Upper lobe of left lung (tissue), 4 donors: ENCODE measurements at regions not wholly inside any gene's neighbourhood (a gene's known extent, or its start where the extent isn't known, plus 50 kb on each side); places are given as distances from the start of the nearest gene placed in this dataset.

ENCODE experiments used
- EP300 ChIP-seq, 4 donors: sonication (generic); formaldehyde crosslinking; IDR thresholded peaks; one replicate each; pipeline ENCODE4 v1.5.1; 2017; ENCODE audit warnings: antibody characterized with exemption in 4 of 4, control low read depth in 2 of 4
- POLR2A ChIP-seq, 4 donors: fragments of 450-650 bp; IDR thresholded peaks; one replicate each; pipeline ENCODE4 v1.5.1; 2016 to 2017; ENCODE audit warnings: antibody characterized with exemption in 4 of 4, mild to moderate bottlenecking in 2 of 4

DNA sequence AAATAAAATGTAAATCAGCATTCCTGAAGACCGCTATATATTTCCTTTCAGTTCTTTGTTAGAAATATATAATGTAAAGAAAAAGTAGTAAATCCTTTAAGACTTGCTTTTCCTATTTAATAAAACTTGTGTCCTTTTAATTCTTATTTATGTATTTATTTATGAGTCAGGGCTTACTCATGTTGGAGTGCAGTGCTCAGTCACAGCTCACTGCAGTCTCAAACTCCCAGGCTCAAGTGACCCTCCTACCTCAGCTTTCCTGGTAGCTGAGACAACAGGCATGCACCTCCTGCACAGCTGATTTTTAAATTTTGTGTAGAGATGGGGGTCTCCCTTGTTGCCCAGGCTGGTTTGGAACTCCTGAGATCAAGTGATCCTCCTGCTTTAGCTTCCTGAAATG lies 724.5 kb downstream of the ANKRD7 start:
- TF ChIP-seq POLR2A (IDR thresholded peaks at IDR 0.05) (no peak), EP300 (IDR thresholded peaks at IDR 0.05) (no peak)
